GDM1 (cell line): ENCODE measurements at regions not wholly inside any gene's neighbourhood (a gene's known extent, or its start where the extent isn't known, plus 50 kb on each side); places are given as distances from the start of the nearest gene placed in this dataset.
"Not testable (repeated sequence)": the region's sequence is repeated elsewhere in the genome, so short reads cannot be mapped to it uniquely, and the experiment has no call there.

Experiments used
- DNase-seq: peaks from one replicate; lab custom pipeline; 2025; lab: John Stamatoyannopoulos, UW

DNA sequence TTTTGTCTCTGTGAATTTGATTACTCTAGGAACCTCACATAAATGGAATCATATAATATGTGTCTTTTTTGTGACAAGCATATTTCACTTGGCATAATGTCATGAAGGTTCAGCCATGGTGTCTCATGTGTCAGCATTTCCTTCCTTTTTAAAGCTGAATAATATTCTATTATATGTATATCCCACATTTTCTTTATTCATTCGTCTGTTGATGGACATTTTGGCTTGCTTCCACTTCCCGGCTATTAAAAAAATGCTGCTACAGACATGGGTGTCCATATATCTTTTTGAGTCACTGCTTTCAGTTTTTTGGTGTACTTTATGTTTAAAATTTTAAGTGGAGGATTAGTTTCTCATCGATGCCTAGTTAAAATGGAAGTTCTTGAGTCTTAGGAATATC is 59.8 kb upstream of the C5orf63 start:
- DNase-seq = no peak

DNA sequence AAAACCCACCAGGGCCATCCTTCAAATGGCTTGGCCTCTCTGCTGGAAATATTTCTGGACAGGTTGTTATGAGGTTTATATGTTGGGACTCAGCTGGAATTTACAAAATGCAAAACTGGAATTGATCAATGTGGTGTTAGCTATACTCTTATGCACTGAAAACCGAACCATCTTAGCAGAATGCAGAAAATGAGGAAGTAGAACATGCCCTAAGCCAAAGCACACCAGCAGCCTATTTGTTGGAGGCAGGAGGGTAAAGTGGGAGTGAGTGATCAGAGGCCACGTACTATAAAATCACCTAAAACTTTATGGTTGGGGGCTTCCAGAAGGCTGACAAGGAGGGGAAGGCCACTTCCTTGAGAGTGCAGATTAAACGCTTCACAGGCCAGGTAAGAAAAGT is 63.6 kb upstream of the C5orf63 start:
- no peak for DNase-seq

DNA sequence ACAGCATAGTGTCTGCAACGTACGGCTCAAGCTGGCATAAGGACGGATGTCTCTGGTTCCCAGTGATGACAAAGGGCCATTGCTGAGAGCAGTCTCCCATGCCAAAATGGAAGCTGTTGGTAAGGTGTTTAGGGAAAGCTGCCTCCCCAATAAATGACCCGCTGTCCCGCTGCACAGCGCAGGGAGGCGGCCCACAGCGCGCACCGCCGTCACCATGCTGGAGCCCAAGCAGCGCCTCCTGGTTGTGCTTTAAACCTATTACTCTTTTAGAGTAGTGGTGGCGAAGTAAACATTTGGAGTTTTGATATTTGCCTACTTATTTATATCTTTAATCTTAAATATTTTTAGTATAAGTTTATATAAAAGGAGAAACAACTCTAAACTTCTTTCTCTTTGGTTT is 70.4 kb upstream of the C5orf63 start:
- no peak for DNase-seq

DNA sequence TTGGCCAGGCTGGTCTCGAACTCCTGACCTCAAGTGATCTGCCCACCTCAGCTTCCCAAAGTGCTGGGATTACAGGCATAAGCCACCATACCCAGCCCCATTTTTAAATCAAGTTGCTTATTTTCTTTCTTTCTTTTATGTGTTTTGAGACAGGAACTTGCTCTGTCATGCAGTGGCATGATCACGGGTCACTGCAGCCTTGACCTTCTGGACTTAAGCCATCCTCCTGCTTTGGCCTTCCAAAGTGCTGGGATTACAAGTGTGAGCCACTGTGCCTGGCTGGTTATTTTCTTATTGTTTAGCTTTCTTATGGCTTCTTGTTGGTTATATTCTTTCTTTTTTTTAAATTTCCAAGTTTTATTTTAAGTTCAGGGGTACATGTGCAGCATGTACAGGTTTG is 79.7 kb upstream of the C5orf63 start:
- DNase-seq = no peak

DNA sequence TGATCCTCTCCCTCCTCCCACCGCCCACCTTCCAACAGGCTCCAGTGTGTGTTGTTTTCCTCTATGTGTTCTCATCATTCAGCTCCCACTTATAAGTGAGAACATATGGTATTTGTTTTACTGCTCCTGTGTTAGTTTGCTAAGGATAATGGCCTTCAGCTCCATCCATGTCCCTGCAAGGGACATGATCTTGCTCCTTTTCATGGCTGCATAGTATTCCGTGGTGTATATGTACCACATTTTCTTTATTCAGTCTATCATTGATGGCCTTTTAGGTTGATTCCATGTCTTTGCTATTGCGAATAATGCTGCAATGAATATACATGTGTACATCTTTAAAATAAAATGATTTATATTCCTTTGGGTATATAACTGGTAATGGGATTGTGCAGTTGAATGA is 80.2 kb upstream of the C5orf63 start:
- no peak for DNase-seq

DNA sequence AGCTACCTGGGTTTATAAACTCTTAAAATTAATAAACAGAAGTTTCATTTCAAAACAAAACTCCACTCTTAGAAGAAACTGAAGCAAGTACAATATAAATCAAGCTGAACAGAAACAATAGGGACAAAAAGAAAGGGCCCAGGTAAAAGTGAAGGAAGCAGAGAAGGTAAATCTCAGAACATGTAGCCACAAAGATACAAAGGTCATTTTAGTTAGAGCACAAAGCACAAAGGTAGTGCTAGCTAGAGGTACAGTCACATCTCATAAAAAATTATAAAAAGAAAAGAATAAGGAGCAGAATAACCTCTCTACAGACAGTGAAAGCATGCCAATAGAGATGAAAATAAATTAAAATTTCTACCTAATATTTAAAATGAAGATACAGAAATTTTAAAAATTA is 90.4 kb upstream of the C5orf63 start:
- DNase-seq = no peak

DNA sequence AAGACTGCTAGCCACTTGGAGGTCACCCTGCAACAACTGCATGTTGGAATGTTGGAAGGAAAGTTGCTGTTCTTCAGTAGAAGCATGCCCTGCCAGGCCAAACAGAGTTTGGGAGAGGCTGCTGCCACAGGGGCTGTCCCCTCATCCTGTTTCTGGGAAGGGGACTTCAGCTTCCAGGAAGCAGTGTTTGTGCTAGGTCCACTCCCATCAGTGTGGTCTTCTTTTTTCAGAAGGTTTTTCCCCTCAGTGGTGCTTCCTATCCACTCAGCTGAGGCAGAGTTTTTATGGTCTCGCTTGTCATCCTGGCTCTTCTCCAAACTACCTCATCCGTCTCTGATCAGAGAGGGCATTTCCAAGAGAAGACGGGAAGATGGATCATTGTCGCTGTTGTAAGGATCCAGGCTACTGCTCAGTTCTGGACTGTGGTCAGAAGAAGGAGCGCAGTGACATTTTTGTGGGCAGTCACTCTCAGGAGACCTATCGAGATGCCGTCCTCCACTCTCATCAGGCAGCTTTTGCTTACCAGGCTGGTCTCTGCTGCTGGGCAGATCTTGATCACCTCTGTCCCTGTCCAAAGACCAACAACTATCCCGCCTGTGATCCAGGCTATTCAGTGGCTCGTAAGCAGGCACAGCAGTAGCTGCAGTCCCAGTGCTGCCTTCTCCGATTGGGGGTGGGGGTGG is 97.8 kb upstream of the C5orf63 start:
- DNase-seq = no peak

DNA sequence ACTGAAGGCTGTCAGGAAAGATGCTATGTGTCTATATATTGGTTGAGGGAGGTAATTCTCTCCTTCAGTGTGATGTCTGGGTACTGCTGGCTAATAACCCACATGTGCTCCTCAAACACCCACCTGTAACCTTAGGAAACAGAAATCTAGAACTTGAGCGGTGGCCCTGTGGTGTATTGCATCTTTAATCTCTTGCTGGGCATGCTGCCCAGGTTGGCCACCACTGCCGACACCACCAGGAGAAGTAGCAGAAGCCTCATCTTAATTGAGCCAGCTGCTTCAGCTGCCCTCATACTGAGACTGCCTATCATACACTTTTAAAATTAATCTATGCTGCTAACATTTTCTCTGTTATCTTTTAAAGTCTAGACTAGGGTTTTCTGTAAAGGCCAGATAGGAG is 103.5 kb upstream of the C5orf63 start:
- DNase-seq = no peak

DNA sequence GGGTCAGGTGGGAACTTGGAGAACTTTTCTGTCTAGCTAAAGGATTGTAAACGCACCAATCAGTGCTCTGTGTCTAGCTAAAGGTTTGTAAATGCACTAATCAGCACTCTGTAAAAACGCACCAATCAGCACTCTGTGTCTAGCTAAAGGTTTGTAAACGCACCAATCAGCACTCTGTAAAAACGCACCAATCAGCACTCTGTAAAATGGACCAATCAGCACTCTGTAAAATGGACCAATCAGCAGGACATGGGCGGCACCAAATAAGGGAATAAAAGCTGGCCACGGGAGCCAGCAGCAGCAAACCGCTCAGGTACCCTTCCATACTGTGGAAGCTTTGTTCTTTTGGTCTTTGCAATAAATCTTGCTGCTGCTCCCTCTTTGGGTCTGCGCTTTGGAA is 108.0 kb upstream of the MEGF10 start:
- not testable (repeated sequence) for DNase-seq

DNA sequence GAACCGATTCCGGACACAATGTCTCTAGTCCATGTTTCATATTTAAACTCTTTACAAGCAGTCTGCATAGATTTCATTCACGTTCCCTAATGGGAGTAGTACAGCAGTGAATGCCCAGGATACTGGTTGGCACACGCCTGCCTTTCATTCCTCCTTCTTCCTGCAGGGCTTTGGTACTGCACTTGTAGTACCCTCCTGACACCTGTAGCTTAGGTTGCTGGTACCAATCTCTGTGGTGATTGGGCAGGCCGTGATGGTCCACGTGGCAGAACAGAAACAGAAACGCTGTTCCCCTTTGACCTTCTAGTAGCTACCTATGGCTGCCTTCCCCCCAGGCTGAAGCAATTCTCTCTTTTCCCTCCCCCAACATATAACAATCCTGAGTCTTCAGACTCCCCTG is 107.3 kb upstream of the MEGF10 start:
- DNase-seq = no peak

DNA sequence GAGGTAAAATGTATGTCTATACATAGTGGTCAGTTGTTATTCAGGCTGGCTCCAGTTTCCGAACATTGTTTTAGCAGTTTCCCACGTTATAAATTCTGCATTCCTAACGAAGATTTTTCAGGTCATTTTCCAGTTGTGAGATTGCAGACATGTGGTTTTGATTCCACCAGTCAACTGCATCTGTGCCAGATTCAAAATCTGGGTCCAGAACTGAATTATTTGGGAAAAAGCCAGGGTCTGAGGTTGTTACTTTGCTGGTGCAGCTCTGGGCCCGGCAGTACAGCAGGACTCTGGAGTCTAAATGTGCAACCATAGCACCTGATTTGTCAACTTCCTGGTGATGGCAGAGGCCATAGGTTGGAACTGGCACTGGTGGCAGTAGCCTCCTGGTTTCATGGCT is 105.7 kb upstream of the MEGF10 start:
- DNase-seq = no peak

DNA sequence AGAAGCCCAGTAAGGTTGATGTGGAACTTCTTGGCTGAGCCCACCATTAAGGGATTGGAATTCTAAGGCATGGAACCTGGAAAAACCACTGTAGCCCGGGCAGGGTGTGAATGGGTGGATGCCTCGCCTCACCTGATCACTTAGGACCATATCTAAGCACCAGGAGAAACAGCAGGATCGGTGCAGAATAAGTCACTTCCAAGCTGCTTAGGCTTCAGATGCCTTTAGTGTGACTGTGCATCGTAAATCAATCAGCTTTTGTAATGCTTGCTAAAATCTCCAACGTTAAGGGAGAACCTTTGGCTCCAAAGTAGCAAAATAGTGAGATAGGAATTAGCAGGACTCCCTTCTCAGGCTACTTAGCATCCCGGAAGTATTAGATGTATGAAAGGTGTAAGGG is 103.9 kb upstream of the MEGF10 start:
- DNase-seq = no peak

DNA sequence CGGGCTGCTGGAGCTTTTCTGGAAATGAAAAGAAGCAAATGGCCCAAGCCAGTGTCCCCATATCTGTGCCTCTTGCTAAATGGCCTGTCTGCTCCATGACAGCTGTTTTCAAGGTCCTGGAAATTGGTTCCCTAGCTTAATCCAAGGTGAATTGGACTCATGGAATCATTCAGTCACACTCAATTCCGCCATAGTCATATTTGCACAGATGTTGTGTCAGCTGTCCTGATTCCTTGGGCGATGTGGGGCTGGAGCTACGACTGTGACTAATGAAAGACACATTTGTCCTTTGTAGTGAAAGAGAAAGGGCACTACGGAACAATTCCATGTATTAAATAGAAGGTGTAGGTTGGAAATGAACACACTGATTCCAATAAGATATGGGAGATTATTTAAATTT is 102.9 kb upstream of the MEGF10 start:
- DNase-seq = no peak

DNA sequence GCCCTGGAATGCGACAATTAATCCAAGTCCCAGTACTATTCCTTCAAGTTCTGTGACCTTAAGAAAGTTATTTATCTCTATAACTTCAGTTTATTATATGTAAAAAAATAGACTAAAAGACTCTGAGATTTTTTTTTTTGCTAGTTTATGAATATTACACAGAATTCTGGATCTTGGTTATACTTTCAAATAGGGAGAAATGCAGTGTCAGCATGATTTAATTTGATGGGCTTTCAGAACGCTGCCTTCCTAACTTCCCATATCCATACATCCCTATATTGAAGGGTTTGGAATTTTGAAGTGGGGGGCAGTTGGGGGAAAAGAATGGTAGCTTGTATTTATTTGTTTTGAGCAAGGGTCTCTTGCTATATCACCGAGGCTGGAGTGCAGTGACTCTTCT is 98.4 kb upstream of the MEGF10 start:
- no peak for DNase-seq

DNA sequence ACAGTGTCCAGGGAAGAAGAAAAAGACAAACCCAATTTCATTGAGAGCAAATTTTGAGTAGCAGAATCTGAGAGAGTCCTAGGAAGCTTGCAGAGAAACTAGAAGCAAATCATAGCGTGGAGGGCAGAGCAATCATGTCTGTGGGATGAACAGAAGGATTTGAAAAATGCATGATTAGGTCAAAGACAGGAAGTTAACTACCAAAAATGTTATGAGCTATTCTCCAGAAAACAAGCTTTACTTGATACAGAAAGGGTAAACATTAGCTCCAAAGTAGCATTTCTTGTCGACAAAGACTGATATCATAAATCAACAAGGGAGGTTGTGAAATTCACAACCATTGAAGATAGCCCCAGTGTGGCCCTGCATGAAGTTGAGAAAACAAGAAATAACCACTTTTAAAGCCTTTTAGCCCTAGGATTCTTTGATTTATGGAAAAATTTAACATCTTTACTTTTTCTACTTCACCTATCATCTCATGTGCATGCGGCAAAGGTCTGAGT is 97.7 kb upstream of the MEGF10 start:
- DNase-seq = no peak

DNA sequence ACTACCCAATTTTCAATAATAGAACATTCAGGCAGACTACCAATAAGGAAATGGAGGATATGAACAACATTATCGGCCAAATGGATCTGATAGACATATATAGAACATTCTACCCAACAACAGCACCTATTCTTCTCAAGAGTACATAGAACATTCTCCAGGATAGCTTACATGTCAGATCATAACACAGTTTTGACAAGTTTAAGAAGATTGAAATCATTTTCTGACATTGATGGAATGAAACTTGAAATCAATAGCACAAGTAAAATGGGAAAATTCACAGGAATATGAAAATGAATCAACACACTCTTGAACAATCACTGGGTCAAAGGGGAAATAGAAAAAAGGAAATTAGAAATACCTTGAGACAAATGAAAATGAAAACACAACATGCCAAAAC is 94.6 kb upstream of the MEGF10 start:
- DNase-seq = no peak

DNA sequence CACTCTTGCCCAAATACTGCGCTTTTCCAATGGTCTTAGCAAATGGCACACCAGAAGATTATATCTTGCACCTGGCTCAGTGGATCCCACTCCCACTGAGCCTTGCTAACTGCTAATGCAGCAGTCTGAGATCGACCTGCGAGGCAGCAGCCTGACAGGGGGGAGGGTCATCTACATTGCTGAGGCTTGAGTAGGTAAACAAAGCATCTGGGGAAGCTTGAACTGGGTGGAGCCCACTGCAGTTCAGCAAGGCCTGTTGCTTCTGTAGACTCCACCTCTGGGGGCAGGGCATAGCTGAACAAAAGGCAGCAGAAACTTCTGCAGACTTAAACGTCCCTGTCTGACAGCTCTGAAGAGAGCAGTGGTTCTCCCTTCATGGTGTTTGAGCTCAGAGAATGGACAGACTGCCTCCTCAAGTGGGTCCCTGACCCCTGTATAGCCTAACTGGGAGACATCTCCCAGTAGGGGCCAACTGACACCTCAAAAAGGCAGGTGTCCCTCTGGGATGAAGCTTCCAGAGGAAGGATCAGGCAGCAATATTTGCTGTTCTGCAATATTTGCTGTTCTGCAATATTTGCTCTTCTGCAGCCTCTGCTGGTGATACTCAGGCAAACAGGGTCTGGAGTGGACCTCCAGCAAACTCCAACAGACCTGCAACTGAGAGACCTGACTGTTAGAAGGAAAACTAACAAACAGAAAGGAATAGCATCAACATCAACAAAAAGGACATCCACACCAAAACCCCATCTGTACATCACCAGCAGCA is 93.0 kb upstream of the MEGF10 start:
- not testable (repeated sequence) for DNase-seq

DNA sequence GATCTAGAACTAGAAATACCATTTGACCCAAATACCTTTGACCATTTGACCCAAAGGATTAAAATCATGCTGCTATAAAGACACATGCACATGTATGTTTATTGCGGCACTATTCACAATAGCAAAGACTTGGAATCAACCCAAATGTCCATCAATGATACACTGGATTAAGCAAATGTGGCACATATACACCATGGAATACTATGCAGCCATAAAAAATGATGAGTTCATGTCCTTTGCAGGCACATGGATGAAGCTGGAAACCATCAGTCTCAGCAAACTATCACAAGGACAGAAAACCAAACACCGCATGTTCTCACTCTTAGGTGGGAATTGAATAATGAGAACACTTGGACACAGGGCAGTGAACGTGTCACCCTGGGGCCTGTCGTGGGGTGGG is 87.9 kb upstream of the MEGF10 start:
- not testable (repeated sequence) for DNase-seq

DNA sequence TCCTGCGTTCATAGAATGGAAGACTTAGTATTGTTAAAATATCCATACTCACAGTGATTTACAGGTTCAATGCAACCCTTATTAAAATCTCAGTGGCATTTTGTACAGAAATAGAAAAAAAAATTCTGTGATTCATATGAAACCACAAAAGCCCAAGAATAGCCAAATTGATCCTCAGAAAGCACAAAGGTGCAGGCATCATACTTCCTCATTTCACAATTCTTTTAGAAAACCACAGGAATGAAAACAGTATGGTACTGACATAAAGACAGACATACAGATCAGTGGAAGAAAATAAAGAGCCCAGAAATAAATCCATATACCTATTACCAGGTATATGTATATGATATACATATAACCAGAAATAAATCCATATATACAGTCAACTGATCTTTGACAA is 86.8 kb upstream of the MEGF10 start:
- DNase-seq = no peak

DNA sequence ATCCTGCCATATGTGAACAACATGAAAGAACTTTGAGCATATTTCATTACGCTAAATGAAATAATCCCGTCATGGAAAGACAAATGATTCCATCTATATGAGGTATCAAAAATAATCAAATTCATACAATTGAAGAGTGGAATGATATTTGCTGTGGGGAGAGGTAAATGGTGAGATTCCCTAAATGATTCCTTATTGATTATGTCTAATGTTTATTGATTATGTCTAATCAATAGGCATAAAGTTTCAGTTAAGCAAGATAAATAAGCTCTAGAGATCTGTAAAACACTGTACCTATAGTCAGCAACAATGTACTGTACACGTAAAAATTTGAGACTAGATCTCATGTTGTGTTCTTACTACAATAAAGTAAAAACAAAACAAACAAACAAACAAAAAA is 85.4 kb upstream of the MEGF10 start:
- DNase-seq = no peak

DNA sequence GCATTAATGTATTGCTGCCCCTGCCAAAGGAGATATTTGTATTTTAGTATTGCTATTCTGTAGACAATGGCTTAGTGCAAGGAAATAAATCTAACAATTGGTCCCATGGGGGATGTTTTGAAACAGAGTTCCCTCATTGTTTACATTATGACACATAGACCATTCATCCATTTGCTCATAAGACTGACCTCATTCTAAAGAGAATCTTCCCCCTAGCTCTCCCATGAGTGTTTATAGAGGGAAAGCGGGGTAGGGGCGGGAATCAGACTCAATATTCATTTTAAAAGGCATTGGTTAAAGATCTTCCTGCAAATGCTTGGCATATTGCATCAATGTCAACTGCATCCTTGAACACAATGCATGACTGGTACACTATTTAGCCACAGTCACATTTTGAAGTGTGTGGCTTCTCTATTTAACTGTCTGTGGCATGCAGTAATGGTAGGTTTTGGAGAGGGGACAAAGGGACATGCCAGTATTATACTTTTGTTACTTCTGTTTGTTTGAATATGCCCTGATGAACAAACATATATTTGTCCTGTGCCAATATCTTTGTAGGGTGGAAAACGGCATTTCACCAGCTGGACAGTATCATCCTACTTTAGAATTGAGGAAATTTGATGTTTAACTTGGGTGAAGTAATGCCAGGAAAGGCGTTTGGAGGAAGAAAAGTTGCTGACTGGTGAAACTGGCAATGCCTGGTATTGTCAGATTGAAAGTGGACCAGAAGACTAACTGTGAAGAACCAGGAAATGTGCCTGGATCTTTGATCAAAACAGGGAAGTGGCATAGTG is 84.1 kb upstream of the MEGF10 start:
- DNase-seq = no peak

DNA sequence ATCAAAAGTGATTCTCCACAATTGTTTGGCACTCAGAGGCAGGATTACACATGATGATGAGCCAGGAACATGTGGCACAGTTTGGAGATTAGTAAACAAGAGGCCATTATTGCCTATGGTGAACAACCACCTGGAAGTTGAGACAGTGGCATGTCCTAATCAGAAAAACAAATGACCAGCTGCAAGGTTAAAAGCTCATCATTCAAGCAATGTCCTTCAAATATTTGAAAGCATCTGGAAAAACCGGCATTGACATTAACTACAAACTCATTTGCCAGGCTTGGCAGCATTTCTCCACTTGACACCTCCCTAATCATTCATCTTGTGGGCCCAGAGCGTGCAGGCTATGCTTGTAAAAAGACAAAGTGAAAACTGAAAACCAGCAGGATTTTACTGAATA is 80.6 kb upstream of the MEGF10 start:
- no peak for DNase-seq

DNA sequence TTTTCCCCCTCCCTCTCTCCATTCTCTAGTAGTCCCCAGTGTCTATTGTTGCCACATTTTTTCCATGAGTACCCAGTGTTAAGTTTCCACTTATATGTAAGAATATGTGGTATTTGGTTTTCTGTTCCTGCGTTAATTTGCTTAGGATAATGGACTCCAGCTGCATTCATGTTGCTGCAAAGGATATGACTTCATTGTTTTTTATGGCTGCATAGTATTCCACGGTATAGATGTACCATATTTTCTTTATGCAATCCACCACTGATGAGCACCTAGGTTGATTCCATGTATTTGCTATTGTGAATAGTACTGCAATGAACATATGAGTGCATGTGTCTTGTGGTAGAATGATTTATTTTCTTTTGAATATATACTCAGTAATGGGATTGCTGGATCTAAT is 77.4 kb upstream of the MEGF10 start:
- no peak for DNase-seq
